ENCODE measurements at regions not wholly inside any gene's neighbourhood (a gene's known extent, or its start where the extent isn't known, plus 50 kb on each side); places are given as distances from the start of the nearest gene placed in this dataset.

- no peaks in the 10 kb centered on the region for H3K79me2 ChIP-seq (ENCODE audit: low read depth)
- intact Hi-C loops (cut with micrococcal nuclease; ENCODE audit: unreplicated experiment) = no loop called here
- POLR2A ChIA-PET (ENCODE audit: unreplicated experiment) = no interaction called here
- no peak overlapping the region for H2AFZ ChIP-seq
- BruUV-seq (replicated peaks) = no TSS peak
- H3K27ac ChIP-seq = no peak overlapping the region
- no peaks in the 10 kb centered on the region for H3K9me3 ChIP-seq (ENCODE audit: insufficient read depth, low read depth)
- CTCF ChIA-PET = no interaction called here
- H3K27me3 ChIP-seq (ENCODE audit: insufficient read depth, low read depth) = peaks cover 66% of the 10 kb centered on the region
- TF ChIP-seq CTCF (conservative IDR thresholded peaks at IDR 0.05) (no peak), EZH2 (IDR thresholded peaks at IDR 0.05; ENCODE audit: low read depth) (no peak)
- H3K36me3 ChIP-seq (ENCODE audit: low read depth) = no peaks in the 10 kb centered on the region
- H4K20me1 ChIP-seq (ENCODE audit: insufficient read depth) = no peaks in the 10 kb centered on the region
- H3K4me1 ChIP-seq (replicated peaks; ENCODE audit: insufficient read depth) = no peaks in the 10 kb centered on the region
- H3K9me2 ChIP-seq (ENCODE audit: insufficient read depth) = no peaks in the 10 kb centered on the region
- H3K4me2 ChIP-seq = no peak overlapping the region
- H3K4me3 ChIP-seq = no peak overlapping the region
- H3F3A ChIP-seq (ENCODE audit: insufficient read depth, low read depth) = no peaks in the 10 kb centered on the region
- DNase-seq = no peak
Observed at GRCh38 chr13:111549464-111549863, 229.0 kb downstream of the TEX29 start.

GRCh38 chr13:111550062-111550461, 229.6 kb downstream of the TEX29 start:
- Histone ChIP-seq H3F3A (ENCODE audit: insufficient read depth, low read depth) (no peaks in the 10 kb centered on the region), H3K27ac (no peak overlapping the region), H4K20me1 (ENCODE audit: insufficient read depth) (no peaks in the 10 kb centered on the region), H3K79me2 (ENCODE audit: low read depth) (no peaks in the 10 kb centered on the region), H3K4me2 (no peak overlapping the region), H3K36me3 (ENCODE audit: low read depth) (no peaks in the 10 kb centered on the region), H3K4me3 (no peak overlapping the region), H2AFZ (no peak overlapping the region), H3K9me2 (ENCODE audit: insufficient read depth) (no peaks in the 10 kb centered on the region), H3K9me3 (ENCODE audit: insufficient read depth, low read depth) (no peaks in the 10 kb centered on the region), H3K27me3 (ENCODE audit: insufficient read depth, low read depth) (peaks cover 66% of the 10 kb centered on the region), H3K4me1 (replicated peaks; ENCODE audit: insufficient read depth) (no peaks in the 10 kb centered on the region)
- no peak for DNase-seq
- ChIA-PET CTCF (no interaction called here), POLR2A (ENCODE audit: unreplicated experiment) (no interaction called here)
- no TSS peak for BruUV-seq (replicated peaks)
- no peak for TF ChIP-seq EZH2 (IDR thresholded peaks at IDR 0.05; ENCODE audit: low read depth)
- TF ChIP-seq CTCF (conservative IDR thresholded peaks at IDR 0.05) = no peak
- intact Hi-C loops (cut with micrococcal nuclease; ENCODE audit: unreplicated experiment) = no loop called here

- CTCF ChIA-PET = no interaction called here
- Histone ChIP-seq H3K9me2 (ENCODE audit: insufficient read depth) (no peaks in the 10 kb centered on the region), H3K27me3 (ENCODE audit: insufficient read depth, low read depth) (peaks cover 79% of the 10 kb centered on the region), H2AFZ (no peak overlapping the region), H3F3A (ENCODE audit: insufficient read depth, low read depth) (no peaks in the 10 kb centered on the region), H3K36me3 (ENCODE audit: low read depth) (no peaks in the 10 kb centered on the region), H3K4me3 (no peak overlapping the region), H3K9me3 (ENCODE audit: insufficient read depth, low read depth) (no peaks in the 10 kb centered on the region), H3K79me2 (ENCODE audit: low read depth) (no peaks in the 10 kb centered on the region), H3K4me1 (replicated peaks; ENCODE audit: insufficient read depth) (no peaks in the 10 kb centered on the region), H3K27ac (no peak overlapping the region), H4K20me1 (ENCODE audit: insufficient read depth) (no peaks in the 10 kb centered on the region), H3K4me2 (no peak overlapping the region)
- no peak for DNase-seq
- BruUV-seq (replicated peaks) = no TSS peak
- TF ChIP-seq EZH2 (IDR thresholded peaks at IDR 0.05; ENCODE audit: low read depth) (no peak), CTCF (conservative IDR thresholded peaks at IDR 0.05) (no peak)
- POLR2A ChIA-PET (ENCODE audit: unreplicated experiment) = no interaction called here
- intact Hi-C loops (cut with micrococcal nuclease; ENCODE audit: unreplicated experiment) = no loop called here
Observed at GRCh38 chr13:111551204-111551820, 230.9 kb downstream of the TEX29 start.

Data from PC-9 (cell line).